Endothelial cell (in vitro differentiated cells): ENCODE measurements at regions not wholly inside any gene's neighbourhood (a gene's known extent, or its start where the extent isn't known, plus 50 kb on each side); places are given as distances from the start of the nearest gene placed in this dataset.

Experiments used
- DNase-seq: peaks from one replicate; pipeline ENCODE4 v3.0.0; 2021; ENCODE audit warnings: low spot score
- H3K27ac Mint-ChIP-seq: one replicate; pipeline ENCODE4 v1.8.0; 2021; ENCODE audit warnings: mixed read lengths, inconsistent platforms; ENCODE audit not compliant: unreplicated experiment
- H3K27me3 Mint-ChIP-seq: one replicate; pipeline ENCODE4 v1.8.0; 2021; ENCODE audit warnings: mild to moderate bottlenecking, moderate library complexity, mixed read lengths, inconsistent platforms; ENCODE audit not compliant: unreplicated experiment
- H3K36me3 Mint-ChIP-seq: one replicate; pipeline ENCODE4 v1.8.0; 2021; ENCODE audit warnings: mild to moderate bottlenecking, low read depth, mixed read lengths, inconsistent platforms; ENCODE audit not compliant: unreplicated experiment
- H3K4me1 Mint-ChIP-seq: one replicate; pipeline ENCODE4 v1.8.0; 2021; ENCODE audit warnings: mild to moderate bottlenecking, mixed read lengths, inconsistent platforms; ENCODE audit not compliant: unreplicated experiment
- H3K4me3 Mint-ChIP-seq: one replicate; pipeline ENCODE4 v1.8.0; 2021; ENCODE audit warnings: mild to moderate bottlenecking, mixed read lengths, inconsistent platforms; ENCODE audit not compliant: unreplicated experiment
- H3K9me3 Mint-ChIP-seq: one replicate; pipeline ENCODE4 v1.8.0; 2021; ENCODE audit warnings: mixed read lengths, inconsistent platforms; ENCODE audit not compliant: unreplicated experiment
- TF ChIP-seq, protein P1 (sequence below): fragments of 200-600 bp; sonication (generic); IDR thresholded peaks from one replicate; pipeline ENCODE4 v1.5.0; 2021; ENCODE audit warnings: antibody characterized with exemption; ENCODE audit not compliant: unreplicated experiment

DNA sequence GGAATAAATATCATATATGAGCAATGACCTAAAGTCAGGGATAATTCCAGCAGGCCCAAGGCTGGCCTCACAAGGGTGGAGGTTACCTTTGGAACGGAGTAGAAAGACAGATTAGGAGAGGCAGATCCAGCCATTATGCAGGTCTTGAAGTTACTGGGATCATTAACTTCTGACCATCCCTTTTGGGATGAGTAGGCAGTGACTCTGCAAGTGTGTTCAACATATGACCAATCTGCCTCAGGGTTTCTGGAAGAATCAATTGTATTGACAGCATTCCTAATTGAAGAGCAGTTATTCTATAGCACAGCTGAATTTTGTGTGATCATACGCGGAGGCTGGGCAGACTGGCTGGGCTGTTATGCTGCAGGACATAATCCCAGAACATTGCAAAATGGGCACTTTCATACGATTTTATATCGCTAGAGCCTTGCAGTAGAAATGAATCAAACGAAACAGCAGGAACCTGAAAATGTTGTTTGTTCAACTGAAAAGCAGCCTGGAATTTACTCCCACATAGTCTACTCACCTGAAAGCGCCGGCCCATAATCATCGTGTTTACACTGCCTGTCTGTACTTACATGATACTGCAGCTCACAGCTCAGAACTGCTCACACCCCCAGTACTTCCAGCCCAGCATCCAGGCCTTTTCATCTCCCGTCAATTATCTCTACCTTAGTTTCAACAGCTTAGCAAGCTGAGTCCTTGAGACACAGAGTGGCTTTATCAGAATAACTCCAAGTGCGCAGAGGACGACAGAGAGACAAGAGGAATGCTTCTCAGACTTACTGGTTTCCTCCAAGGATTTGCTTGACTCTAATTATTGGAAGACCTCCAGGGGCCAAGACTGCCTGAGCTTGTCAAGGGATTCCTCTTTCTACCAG lies 556.1 kb downstream of the EFNB2 start:
- H3K4me3 Mint-ChIP-seq, result no peak overlapping the region

DNA sequence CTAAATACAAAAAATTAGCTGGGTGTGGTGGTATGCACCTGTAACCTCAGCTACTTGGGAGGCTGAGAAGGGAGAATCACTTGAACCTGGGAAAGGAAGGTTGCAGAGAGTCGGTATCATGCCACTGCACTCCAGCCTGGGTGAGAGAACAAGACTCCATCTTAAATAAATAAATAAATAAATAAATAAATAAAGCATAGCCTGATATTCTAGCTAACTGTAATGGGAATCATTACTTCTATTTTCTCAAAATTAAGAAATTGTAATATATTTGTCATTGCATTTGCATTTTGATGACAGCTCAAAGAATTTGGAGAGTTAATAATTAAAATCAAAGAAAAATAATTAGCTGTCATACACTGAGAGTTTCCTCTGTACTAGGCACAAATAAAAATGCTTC lies 561.1 kb downstream of the EFNB2 start:
- no peak overlapping the region for H3K27ac Mint-ChIP-seq
- no peaks in the 10 kb centered on the region for H3K36me3 Mint-ChIP-seq
- H3K9me3 Mint-ChIP-seq, result no peaks in the 10 kb centered on the region
- TF ChIP-seq, protein P1, sequence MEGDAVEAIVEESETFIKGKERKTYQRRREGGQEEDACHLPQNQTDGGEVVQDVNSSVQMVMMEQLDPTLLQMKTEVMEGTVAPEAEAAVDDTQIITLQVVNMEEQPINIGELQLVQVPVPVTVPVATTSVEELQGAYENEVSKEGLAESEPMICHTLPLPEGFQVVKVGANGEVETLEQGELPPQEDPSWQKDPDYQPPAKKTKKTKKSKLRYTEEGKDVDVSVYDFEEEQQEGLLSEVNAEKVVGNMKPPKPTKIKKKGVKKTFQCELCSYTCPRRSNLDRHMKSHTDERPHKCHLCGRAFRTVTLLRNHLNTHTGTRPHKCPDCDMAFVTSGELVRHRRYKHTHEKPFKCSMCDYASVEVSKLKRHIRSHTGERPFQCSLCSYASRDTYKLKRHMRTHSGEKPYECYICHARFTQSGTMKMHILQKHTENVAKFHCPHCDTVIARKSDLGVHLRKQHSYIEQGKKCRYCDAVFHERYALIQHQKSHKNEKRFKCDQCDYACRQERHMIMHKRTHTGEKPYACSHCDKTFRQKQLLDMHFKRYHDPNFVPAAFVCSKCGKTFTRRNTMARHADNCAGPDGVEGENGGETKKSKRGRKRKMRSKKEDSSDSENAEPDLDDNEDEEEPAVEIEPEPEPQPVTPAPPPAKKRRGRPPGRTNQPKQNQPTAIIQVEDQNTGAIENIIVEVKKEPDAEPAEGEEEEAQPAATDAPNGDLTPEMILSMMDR, result no peak
- peaks cover 11% of the 10 kb centered on the region for H3K4me1 Mint-ChIP-seq
- no peak overlapping the region for H3K4me3 Mint-ChIP-seq
- no peak for DNase-seq
- peaks cover 2% of the 10 kb centered on the region for H3K27me3 Mint-ChIP-seq

More for the DNA sequence above, 556.1 kb downstream of the EFNB2 start:
- H3K27ac Mint-ChIP-seq, result no peak overlapping the region
- H3K36me3 Mint-ChIP-seq, result no peaks in the 10 kb centered on the region
- no peak for DNase-seq
- H3K9me3 Mint-ChIP-seq, result no peaks in the 10 kb centered on the region
- TF ChIP-seq, protein P1, result no peak
- H3K27me3 Mint-ChIP-seq, result peaks cover 2% of the 10 kb centered on the region
- H3K4me1 Mint-ChIP-seq, result no peaks in the 10 kb centered on the region

DNA sequence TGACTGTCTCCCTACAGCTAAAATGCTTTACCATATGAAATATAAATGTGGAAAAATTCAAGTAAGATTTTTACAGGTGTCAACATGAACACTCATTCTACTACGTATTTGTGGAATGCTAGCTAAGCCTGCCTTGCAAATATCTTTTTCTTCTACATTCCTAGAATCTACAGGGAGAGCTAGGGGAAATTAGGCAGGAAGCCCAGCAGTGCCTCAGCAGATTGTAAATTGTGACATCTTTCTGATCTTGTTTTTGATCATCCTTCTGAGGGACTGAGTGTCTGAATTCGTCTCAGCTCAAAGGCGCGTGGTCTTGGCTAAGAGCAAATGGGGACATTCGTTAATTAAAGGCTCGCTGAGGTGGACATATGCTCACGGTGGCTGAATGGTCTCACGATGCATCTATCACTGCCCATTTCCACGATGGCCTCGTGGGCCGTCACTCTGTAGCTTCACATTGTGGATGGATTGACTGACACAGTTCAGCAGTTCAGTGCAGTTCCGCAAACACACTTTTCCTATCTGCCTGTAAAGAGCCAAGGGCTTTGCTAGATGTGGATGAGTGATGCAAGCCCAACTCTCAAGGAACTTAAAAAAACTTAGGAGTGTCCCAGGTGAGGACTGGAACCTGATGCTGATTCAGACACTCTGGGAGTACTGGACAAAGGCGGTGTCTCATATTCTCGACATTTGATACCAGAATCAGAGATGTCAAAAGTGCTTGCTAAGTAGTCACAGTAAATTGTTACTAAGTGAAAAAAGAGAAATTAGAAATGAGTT lies 562.5 kb downstream of the EFNB2 start:
- Mint-ChIP-seq H3K9me3 (no peaks in the 10 kb centered on the region), H3K27ac (no peak overlapping the region), H3K4me1 (peaks cover 11% of the 10 kb centered on the region), H3K4me3 (no peak overlapping the region), H3K36me3 (no peaks in the 10 kb centered on the region), H3K27me3 (peaks cover 2% of the 10 kb centered on the region)
- TF ChIP-seq, protein P1, result no peak
- no peak for DNase-seq

DNA sequence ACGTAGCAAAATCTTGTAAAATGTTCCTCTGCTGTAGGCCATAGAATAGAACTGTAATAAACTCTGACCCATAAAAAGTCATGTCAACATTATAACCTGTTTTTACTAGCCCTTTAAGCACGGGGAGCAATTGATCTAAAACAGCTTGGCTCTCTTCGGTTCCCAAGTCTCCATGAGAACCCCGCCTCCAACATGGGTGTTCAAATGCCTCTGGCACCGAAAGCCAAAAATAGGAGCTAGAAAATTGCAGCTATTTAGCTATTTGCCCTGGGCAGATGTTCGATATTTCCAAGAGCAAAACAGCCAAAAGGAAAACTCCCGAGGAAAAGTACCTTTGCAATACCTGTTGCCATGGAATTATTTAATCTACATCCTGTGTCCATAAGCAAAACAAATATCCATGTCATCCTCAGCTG lies 563.1 kb downstream of the EFNB2 start:
- Mint-ChIP-seq H3K9me3 (no peaks in the 10 kb centered on the region), H3K27ac (no peak overlapping the region), H3K4me3 (no peak overlapping the region), H3K27me3 (peaks cover under 1% of the 10 kb centered on the region), H3K36me3 (no peaks in the 10 kb centered on the region), H3K4me1 (peaks cover 11% of the 10 kb centered on the region)
- DNase-seq, result no peak
- TF ChIP-seq, protein P1, result no peak

DNA sequence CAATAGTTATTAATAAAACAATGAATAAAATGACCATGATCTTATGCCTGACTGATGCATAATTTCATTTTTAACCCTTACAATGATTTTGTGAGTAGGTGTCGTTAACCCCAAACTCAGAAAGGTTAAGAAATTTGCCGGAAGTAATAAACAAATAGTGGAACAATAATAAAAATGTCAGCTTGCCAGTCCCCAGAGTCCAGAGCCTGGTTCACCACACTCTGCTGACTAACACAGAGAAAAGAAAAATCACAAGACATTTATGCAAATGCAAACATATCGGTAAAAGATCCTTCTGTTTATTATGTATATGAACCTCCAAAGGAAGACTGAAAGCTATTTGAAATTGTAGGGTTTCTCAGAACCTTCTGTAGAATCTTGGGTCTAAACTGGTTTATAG lies 563.7 kb downstream of the EFNB2 start:
- H3K4me1 Mint-ChIP-seq, result peaks cover 11% of the 10 kb centered on the region
- no peak for DNase-seq
- no peaks in the 10 kb centered on the region for H3K9me3 Mint-ChIP-seq
- H3K4me3 Mint-ChIP-seq, result no peak overlapping the region
- no peak overlapping the region for H3K27ac Mint-ChIP-seq
- H3K27me3 Mint-ChIP-seq, result no peaks in the 10 kb centered on the region
- no peaks in the 10 kb centered on the region for H3K36me3 Mint-ChIP-seq
- TF ChIP-seq, protein P1, result no peak
